Right lobe of liver (tissue), 4 donors: ENCODE measurements at regions not wholly inside any gene's neighbourhood (a gene's known extent, or its start where the extent isn't known, plus 50 kb on each side); places are given as distances from the start of the nearest gene placed in this dataset.

Source experiments
- CTCF ChIP-seq, 4 donors: fragments of 200-600 bp in 3 of 4; fragments of 450-650 bp in 1 of 4; IDR thresholded peaks; one replicate each; pipeline versions ENCODE4 v1.5.1 to v1.8.0; 2016 to 2022; ENCODE audit warnings: antibody characterized with exemption in 4 of 4, mild to moderate bottlenecking in 2 of 4
- POLR2A ChIP-seq: fragments of 450-650 bp; IDR thresholded peaks from one replicate; pipeline ENCODE4 v1.6.1; 2017; ENCODE audit warnings: antibody characterized with exemption, mild to moderate bottlenecking
- donor health status: DM: no; HTN: no; CAD: no.
- donor health status: DM: no; HTN: no; CAD: no.
- donor health status: DM: no; HTN: yes; CAD: no.

- TF ChIP-seq CTCF (IDR thresholded peaks at IDR 0.05) (no peak), POLR2A (no peak)
Measured at GRCh38 chrX:33686105-33686504, 446.0 kb downstream of the FAM47A start.
